SU-DHL-6 (cell line): ENCODE measurements at regions not wholly inside any gene's neighbourhood (a gene's known extent, or its start where the extent isn't known, plus 50 kb on each side); places are given as distances from the start of the nearest gene placed in this dataset.

Experiments
- H2AFZ ChIP-seq: fragments of 200-600 bp; sonication (generic); 2 replicates; pipeline ENCODE4 v1.6.1; 2014; ENCODE audit warnings: low read depth, mild to moderate bottlenecking, moderate library complexity, mixed read lengths, antibody characterized with exemption, low read length; ENCODE audit not compliant: severe bottlenecking
- H3F3A ChIP-seq: fragments of 200-600 bp; shearing (Covaris generic); 2 replicates; pipeline ENCODE4 v1.6.0; 2016; ENCODE audit warnings: antibody characterized with exemption, mild to moderate bottlenecking; ENCODE audit not compliant: insufficient read depth
- H3K27ac ChIP-seq: fragments of 200-600 bp; sonication (generic); 2 replicates; pipeline ENCODE4 v1.5.1; 2016; ENCODE audit warnings: low read depth, mild to moderate bottlenecking, low read length, moderate library complexity, mixed read lengths
- H3K27me3 ChIP-seq: fragments of 200-600 bp; sonication (generic), shearing (Covaris generic); 2 replicates; pipeline ENCODE4 v1.6.0; 2014; ENCODE audit warnings: mild to moderate bottlenecking, low read length
- H3K36me3 ChIP-seq: fragments of 200-600 bp; sonication (generic); 2 replicates; pipeline ENCODE4 v1.6.1; 2014; ENCODE audit warnings: mild to moderate bottlenecking, low read length, mixed read lengths
- H3K4me2 ChIP-seq: fragments of 300-600, 200-600 bp; shearing (Covaris generic), sonication (generic); 2 replicates; pipeline ENCODE4 v1.6.0; 2014; ENCODE audit warnings: low read length, low read depth, mild to moderate bottlenecking; ENCODE audit not compliant: poor library complexity, severe bottlenecking
- H3K4me3 ChIP-seq: fragments of 200-600 bp; sonication (generic); 2 replicates; pipeline ENCODE4 v1.5.1; 2014; ENCODE audit warnings: antibody characterized with exemption, low read length, mild to moderate bottlenecking, mixed read lengths; ENCODE audit not compliant: insufficient read depth, poor library complexity, severe bottlenecking
- H3K79me2 ChIP-seq: fragments of 200-600 bp; sonication (generic); 2 replicates; pipeline ENCODE4 v1.6.1; 2014; ENCODE audit warnings: mild to moderate bottlenecking, low read length, moderate library complexity; ENCODE audit not compliant: insufficient read depth
- H3K9ac ChIP-seq: fragments of 200-600 bp; sonication (generic); 2 replicates; pipeline ENCODE4 v1.7.0; 2014; ENCODE audit warnings: mild to moderate bottlenecking, low read length
- H3K9me2 ChIP-seq: fragments of 200-600 bp; sonication (generic); replicated peaks from 2 replicates; pipeline ENCODE4 v1.6.1; 2014; ENCODE audit warnings: low read length; ENCODE audit not compliant: insufficient read depth
- H3K9me3 ChIP-seq: fragments of 200-600 bp; sonication (generic); 2 replicates; pipeline ENCODE4 v1.6.1; 2014; ENCODE audit warnings: low read length, mixed read lengths; ENCODE audit not compliant: insufficient read depth
- H4K20me1 ChIP-seq: fragments of 200-600 bp; sonication (generic); 2 replicates; pipeline ENCODE4 v1.6.1; 2014; ENCODE audit warnings: low read depth, mild to moderate bottlenecking, antibody characterized with exemption, low read length, moderate library complexity, mixed read lengths
- EZH2phosphoT487 ChIP-seq: fragments of 200-600 bp; sonication (generic), shearing (Covaris generic); conservative IDR thresholded peaks from 2 replicates; pipeline ENCODE4 v1.6.1; 2018; ENCODE audit warnings: mild to moderate bottlenecking, antibody characterized with exemption, low read length, moderate library complexity, mixed read lengths
- TF ChIP-seq, protein P1 (sequence below): fragments of 200-600 bp; sonication (generic); IDR thresholded peaks from one replicate; pipeline ENCODE4 v1.5.1; 2017; ENCODE audit warnings: antibody characterized with exemption, mild to moderate bottlenecking, low read length, moderate library complexity; ENCODE audit not compliant: insufficient read depth, poor library complexity, severe bottlenecking

DNA sequence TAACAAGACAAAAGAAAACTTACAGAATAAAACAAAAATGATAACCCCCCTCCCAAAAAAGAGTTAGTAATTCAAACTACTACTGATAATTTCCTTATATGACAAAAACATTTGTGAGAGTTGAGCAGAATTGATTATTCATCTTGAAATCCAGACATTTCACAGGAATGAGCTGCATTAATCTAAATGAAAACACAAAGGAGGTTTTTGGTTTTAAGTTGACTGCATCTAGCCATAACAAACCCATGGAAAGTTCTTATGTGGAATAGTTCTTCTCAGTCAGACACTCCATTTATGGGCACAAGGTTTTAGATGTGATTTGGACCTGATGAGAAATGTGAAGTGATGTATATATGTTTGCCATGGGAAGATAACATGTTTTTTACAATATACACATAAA, 95.4 kb downstream of the VCX2 start:
- TF ChIP-seq, protein P1, sequence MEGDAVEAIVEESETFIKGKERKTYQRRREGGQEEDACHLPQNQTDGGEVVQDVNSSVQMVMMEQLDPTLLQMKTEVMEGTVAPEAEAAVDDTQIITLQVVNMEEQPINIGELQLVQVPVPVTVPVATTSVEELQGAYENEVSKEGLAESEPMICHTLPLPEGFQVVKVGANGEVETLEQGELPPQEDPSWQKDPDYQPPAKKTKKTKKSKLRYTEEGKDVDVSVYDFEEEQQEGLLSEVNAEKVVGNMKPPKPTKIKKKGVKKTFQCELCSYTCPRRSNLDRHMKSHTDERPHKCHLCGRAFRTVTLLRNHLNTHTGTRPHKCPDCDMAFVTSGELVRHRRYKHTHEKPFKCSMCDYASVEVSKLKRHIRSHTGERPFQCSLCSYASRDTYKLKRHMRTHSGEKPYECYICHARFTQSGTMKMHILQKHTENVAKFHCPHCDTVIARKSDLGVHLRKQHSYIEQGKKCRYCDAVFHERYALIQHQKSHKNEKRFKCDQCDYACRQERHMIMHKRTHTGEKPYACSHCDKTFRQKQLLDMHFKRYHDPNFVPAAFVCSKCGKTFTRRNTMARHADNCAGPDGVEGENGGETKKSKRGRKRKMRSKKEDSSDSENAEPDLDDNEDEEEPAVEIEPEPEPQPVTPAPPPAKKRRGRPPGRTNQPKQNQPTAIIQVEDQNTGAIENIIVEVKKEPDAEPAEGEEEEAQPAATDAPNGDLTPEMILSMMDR: no peak
- TF ChIP-seq EZH2phosphoT487: no peak
- no peaks in the 10 kb centered on the region for H3F3A ChIP-seq
- H3K79me2 ChIP-seq: no peaks in the 10 kb centered on the region
- no peak overlapping the region for H3K27ac ChIP-seq
- H2AFZ ChIP-seq: no peak overlapping the region
- no peaks in the 10 kb centered on the region for H3K27me3 ChIP-seq
- H3K9me3 ChIP-seq: no peaks in the 10 kb centered on the region
- no peak overlapping the region for H3K4me2 ChIP-seq
- H3K9ac ChIP-seq: no peak overlapping the region
- no peaks in the 10 kb centered on the region for H4K20me1 ChIP-seq
- no peaks in the 10 kb centered on the region for H3K36me3 ChIP-seq
- H3K4me3 ChIP-seq: no peak overlapping the region
- H3K9me2 ChIP-seq: no peaks in the 10 kb centered on the region

DNA sequence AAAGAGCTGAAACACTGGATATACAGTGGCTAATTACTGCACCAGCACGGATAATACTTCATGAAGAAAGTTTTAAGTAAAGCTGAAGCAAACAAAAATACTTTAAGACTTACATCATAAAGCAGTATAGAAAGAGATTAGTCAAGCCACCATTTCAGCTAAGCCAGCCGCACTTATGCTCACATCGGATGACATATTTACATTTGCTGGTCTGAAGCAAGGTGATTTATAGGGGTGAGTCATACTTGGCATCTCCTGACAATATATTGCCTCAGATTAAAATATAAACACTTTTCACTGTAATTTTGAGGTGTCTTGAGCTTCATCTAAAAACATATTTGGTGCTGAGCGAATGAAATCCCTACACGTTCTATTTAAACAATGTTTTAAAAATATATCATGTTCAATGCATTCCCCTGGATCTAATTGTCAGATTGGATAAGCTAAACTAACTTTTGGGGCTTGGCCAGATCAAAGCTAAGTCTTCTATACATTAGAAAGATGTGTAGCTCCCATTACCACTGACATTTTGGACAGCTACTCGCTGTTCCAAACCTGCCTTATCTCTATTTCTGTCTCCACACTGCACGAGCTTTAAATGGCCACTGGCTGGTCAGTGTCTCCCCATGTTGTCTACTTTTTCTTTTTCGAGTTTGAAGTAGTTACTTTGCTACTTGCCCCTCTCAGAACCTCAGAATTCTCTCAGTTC, 103.2 kb downstream of the VCX2 start:
- H4K20me1 ChIP-seq: no peaks in the 10 kb centered on the region
- no peaks in the 10 kb centered on the region for H3K9me2 ChIP-seq
- no peaks in the 10 kb centered on the region for H3F3A ChIP-seq
- H3K36me3 ChIP-seq: no peaks in the 10 kb centered on the region
- no peaks in the 10 kb centered on the region for H3K27me3 ChIP-seq
- TF ChIP-seq, protein P1: no peak
- TF ChIP-seq EZH2phosphoT487: no peak
- no peaks in the 10 kb centered on the region for H3K79me2 ChIP-seq
- H3K9ac ChIP-seq: no peak overlapping the region
- H3K4me2 ChIP-seq: no peak overlapping the region
- H3K4me3 ChIP-seq: no peak overlapping the region
- H3K27ac ChIP-seq: no peak overlapping the region
- no peak overlapping the region for H2AFZ ChIP-seq
- H3K9me3 ChIP-seq: no peaks in the 10 kb centered on the region

DNA sequence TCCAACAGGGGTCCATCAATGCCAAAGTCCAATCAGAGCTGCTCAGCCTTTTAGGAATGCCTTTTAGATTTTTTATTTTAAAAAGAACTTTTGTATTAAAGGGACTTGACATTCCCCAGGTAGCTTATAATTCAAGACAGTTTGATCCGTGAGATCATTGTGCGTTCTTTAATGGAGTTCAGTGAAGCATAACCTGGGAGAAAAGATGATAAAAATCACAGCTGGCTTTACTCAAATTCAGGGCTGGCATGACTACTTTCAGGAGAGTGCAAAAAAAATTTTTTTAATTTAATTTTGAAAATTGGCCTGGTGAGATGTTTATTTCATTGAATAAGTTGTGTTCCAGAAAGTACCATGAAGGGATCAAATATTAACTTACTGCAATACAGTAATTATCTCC, 118.2 kb downstream of the VCX2 start:
- TF ChIP-seq, protein P1: no peak
- TF ChIP-seq EZH2phosphoT487: no peak
- Histone ChIP-seq H3K9ac (no peak overlapping the region), H3K36me3 (no peaks in the 10 kb centered on the region), H3K79me2 (no peaks in the 10 kb centered on the region), H3K27ac (no peak overlapping the region), H3F3A (no peaks in the 10 kb centered on the region), H3K9me3 (no peaks in the 10 kb centered on the region), H3K9me2 (no peaks in the 10 kb centered on the region), H3K4me3 (no peak overlapping the region), H3K4me2 (no peak overlapping the region), H3K27me3 (no peaks in the 10 kb centered on the region), H2AFZ (no peak overlapping the region), H4K20me1 (no peaks in the 10 kb centered on the region)
